ENCODE measurements at regions not wholly inside any gene's neighbourhood (a gene's known extent, or its start where the extent isn't known, plus 50 kb on each side); places are given as distances from the start of the nearest gene placed in this dataset.
"Not testable (repeated sequence)": the region's sequence is repeated elsewhere in the genome, so short reads cannot be mapped to it uniquely, and the experiment has no call there.

DNA sequence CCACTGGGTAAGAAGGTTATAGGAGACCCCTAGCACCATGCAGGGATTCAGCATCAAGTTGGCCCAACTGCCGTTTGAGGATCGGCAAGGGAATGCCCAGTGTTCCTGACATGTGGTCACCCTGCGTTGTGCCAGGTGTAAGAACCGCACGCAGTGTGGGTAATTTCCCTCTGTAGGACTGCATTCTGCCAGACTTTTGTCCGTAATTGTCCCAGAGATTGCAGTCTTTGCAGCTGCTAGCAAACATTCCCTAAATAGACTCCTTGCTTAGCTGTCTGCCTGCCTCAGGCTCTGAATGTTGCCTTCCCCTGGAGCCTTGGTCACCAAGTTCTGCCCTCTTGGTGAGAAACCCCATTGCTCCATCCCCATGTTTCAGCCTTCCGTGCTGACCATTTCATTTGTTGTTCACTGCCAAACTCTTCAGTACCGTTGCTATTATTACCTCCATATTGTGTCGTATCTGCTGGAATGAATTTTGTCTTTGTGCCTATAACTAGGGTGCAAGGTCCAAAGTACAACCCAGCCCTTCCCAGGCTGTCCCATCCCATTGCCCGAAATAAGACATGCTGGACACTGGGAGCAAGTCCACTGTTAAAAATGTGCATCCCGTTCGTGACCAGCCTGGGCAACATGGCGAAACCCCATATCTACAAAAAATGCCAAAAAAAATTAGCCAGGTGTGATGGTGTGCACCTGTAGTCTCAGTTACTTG is 53.8 kb upstream of the USP9X start:
- H3K27ac ChIP-seq = no peak overlapping the region
- TF ChIP-seq CTCF (conservative IDR thresholded peaks at IDR 0.05) (no peak), ZFX (IDR thresholded peaks at IDR 0.05) (no peak)

GRCh38 chrX:41033299-41033698 is 51.9 kb upstream of the USP9X start:
- H3K27ac ChIP-seq = no peak overlapping the region
- TF ChIP-seq ZFX (IDR thresholded peaks at IDR 0.05) (no peak), CTCF (conservative IDR thresholded peaks at IDR 0.05) (no peak)

GRCh38 chrX:41034902-41035301 is 50.3 kb upstream of the USP9X start:
- H3K27ac ChIP-seq = not testable (repeated sequence)

Measured in C4-2B (cell line).